ENCODE measurements at regions not wholly inside any gene's neighbourhood (a gene's known extent, or its start where the extent isn't known, plus 50 kb on each side); places are given as distances from the start of the nearest gene placed in this dataset.

- CTCF ChIA-PET: no interaction called here
- intact Hi-C loops (cut with micrococcal nuclease; ENCODE audit: unreplicated experiment): loop anchor here (10.0 kb wide), 1 partner anchor 318 kb away; the partner anchor contains the start of gene MAP1B
- Histone ChIP-seq H3K27me3 (replicated peaks; ENCODE audit: insufficient read depth, low read depth, low read length, poor library complexity) (no peaks in the 10 kb centered on the region), H3K27ac (ENCODE audit: low read depth, low read length, poor library complexity, severe bottlenecking) (no peak overlapping the region), H3K36me3 (ENCODE audit: insufficient read depth, low read length, poor library complexity, severe bottlenecking) (no peaks in the 10 kb centered on the region), H3K4me3 (ENCODE audit: low read depth, low read length, poor library complexity, severe bottlenecking) (no peak overlapping the region), H3K9me3 (ENCODE audit: low read depth, low read length, poor library complexity, severe bottlenecking) (no peaks in the 10 kb centered on the region), H3K4me1 (ENCODE audit: insufficient read depth, low read length, poor library complexity, severe bottlenecking) (no peaks in the 10 kb centered on the region)
- no TSS peak for BruUV-seq (replicated peaks)
- no peak for TF ChIP-seq CTCF (conservative IDR thresholded peaks at IDR 0.05; ENCODE audit: low read depth, low read length)
- no peak for TF ChIP-seq EZH2 (IDR thresholded peaks at IDR 0.05; ENCODE audit: borderline replicate concordance, low read depth, low read length, poor library complexity, severe bottlenecking)
- DNase-seq (ENCODE audit: low spot score): no peak
- POLR2A ChIA-PET (ENCODE audit: low non-redundant PET): no interaction called here
These were observed 67.4 kb downstream of the CARTPT start for GRCh38 chr5:71786337-71787055.

DNA sequence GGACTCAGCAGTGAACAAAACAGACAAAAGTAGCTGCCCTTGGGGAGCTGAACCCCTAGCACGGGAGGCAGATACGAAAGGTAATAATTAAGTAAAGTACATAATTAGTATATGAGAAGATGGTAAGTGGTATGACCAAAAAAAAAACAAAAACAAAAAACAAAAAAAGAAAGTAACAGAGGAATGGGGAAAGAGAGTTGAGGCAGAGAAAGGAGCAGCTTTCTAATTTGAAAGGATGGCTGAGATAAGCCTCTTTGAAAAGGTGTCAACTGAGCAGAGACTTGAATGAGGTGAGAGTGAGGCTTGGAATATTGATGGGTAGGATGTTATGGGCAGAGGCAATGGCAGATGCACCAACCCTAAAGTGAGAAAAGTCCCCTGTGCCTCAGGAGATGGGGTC, 69.7 kb downstream of the CARTPT start:
- BruUV-seq (replicated peaks): no TSS peak

GRCh38 chr5:71789746-71790145, 70.7 kb downstream of the CARTPT start:
- Histone ChIP-seq H3K4me3 (ENCODE audit: low read depth, low read length, poor library complexity, severe bottlenecking) (no peak overlapping the region), H3K27ac (ENCODE audit: low read depth, low read length, poor library complexity, severe bottlenecking) (no peak overlapping the region), H3K27me3 (replicated peaks; ENCODE audit: insufficient read depth, low read depth, low read length, poor library complexity) (no peaks in the 10 kb centered on the region), H3K4me1 (ENCODE audit: insufficient read depth, low read length, poor library complexity, severe bottlenecking) (no peaks in the 10 kb centered on the region), H3K36me3 (ENCODE audit: insufficient read depth, low read length, poor library complexity, severe bottlenecking) (no peaks in the 10 kb centered on the region), H3K9me3 (ENCODE audit: low read depth, low read length, poor library complexity, severe bottlenecking) (no peaks in the 10 kb centered on the region)
- TF ChIP-seq CTCF (conservative IDR thresholded peaks at IDR 0.05; ENCODE audit: low read depth, low read length) (no peak), EZH2 (IDR thresholded peaks at IDR 0.05; ENCODE audit: borderline replicate concordance, low read depth, low read length, poor library complexity, severe bottlenecking) (no peak)
- ChIA-PET CTCF (no interaction called here), POLR2A (ENCODE audit: low non-redundant PET) (no interaction called here)
- BruUV-seq (replicated peaks): no TSS peak
- DNase-seq (ENCODE audit: low spot score): no peak
- intact Hi-C loops (cut with micrococcal nuclease; ENCODE audit: unreplicated experiment): loop anchor here (10.0 kb wide), 1 partner anchor 315 kb away; the partner anchor contains the start of gene MAP1B

More for the DNA sequence above, 69.7 kb downstream of the CARTPT start:
- intact Hi-C loops (cut with micrococcal nuclease; ENCODE audit: unreplicated experiment): loop anchor here (10.0 kb wide), 1 partner anchor 316 kb away; the partner anchor contains the start of gene MAP1B
- Histone ChIP-seq H3K4me1 (ENCODE audit: insufficient read depth, low read length, poor library complexity, severe bottlenecking) (no peaks in the 10 kb centered on the region), H3K4me3 (ENCODE audit: low read depth, low read length, poor library complexity, severe bottlenecking) (no peak overlapping the region), H3K9me3 (ENCODE audit: low read depth, low read length, poor library complexity, severe bottlenecking) (no peaks in the 10 kb centered on the region), H3K36me3 (ENCODE audit: insufficient read depth, low read length, poor library complexity, severe bottlenecking) (no peaks in the 10 kb centered on the region), H3K27ac (ENCODE audit: low read depth, low read length, poor library complexity, severe bottlenecking) (no peak overlapping the region), H3K27me3 (replicated peaks; ENCODE audit: insufficient read depth, low read depth, low read length, poor library complexity) (no peaks in the 10 kb centered on the region)
- DNase-seq (ENCODE audit: low spot score): no peak
- ChIA-PET POLR2A (ENCODE audit: low non-redundant PET) (interaction anchor here (0.6 kb wide), 1 partner anchor 1776 kb away, joined by 10 read pairs; no protein-coding TSS in a partner anchor), CTCF (no interaction called here)
- TF ChIP-seq EZH2 (IDR thresholded peaks at IDR 0.05; ENCODE audit: borderline replicate concordance, low read depth, low read length, poor library complexity, severe bottlenecking) (no peak), CTCF (conservative IDR thresholded peaks at IDR 0.05; ENCODE audit: low read depth, low read length) (no peak)
